Urinary bladder (tissue), 3 donors: ENCODE measurements at regions not wholly inside any gene's neighbourhood (a gene's known extent, or its start where the extent isn't known, plus 50 kb on each side); places are given as distances from the start of the nearest gene placed in this dataset.

ENCODE experiments used
- DNase-seq: peaks from one replicate; pipeline ENCODE4 v3.0.0-alpha.2; 2015; ENCODE audit errors: extremely low spot score
- H3K27ac ChIP-seq: one replicate; pipeline ENCODE4 v1.5.1; 2013; ENCODE audit warnings: low read depth, mild to moderate bottlenecking, moderate library complexity
- H3K36me3 ChIP-seq: one replicate; pipeline ENCODE4 v1.6.1; 2013; ENCODE audit warnings: mild to moderate bottlenecking, moderate library complexity; ENCODE audit not compliant: insufficient read depth
- H3K4me1 ChIP-seq: one replicate; pipeline ENCODE4 v1.6.1; 2013; ENCODE audit warnings: mild to moderate bottlenecking, moderate library complexity; ENCODE audit not compliant: insufficient read depth
- H3K4me3 ChIP-seq: one replicate; pipeline ENCODE4 v1.5.1; 2013; ENCODE audit warnings: low read depth, low read length
- WGBS: extraction: QIAGEN DNeasy Blood & Tissue Kit; methylation state at CpG from one replicate; pipeline ENCODE4 v1.1.7; 2013; 5-methylcytosine and 5-hydroxymethylcytosine counted together
- donor health status: healthy with polysubstance abuse.
- donor health status: healthy.

DNA sequence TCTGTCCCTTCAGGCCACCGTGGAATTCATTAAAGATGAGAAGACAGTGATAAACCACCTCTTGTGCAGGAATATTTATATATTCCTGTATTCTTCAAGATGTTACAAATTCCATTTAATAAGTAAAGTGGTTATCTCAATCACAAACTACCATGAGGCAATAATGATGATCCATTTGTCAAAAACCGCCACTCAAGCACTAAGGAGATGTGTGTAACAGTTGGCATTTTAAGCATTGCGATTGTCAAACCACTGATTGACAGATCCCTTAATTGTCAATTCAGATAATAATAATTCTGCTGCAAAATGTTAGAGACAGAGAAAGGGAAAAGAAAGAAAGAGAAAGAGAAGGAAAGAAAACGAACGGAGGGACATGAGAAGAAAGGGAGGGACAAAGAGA lies 476.1 kb upstream of the RBFOX1 start:
- WGBS, result 78% methylated on average over 5 of the region's 5 CpGs
- no peaks in the 10 kb centered on the region for H3K4me1 ChIP-seq

GRCh38 chr16:6853565-6853964 lies 479.1 kb upstream of the RBFOX1 start:
- no peaks in the 10 kb centered on the region for H3K4me1 ChIP-seq

More for the DNA sequence above, 476.1 kb upstream of the RBFOX1 start:
- Histone ChIP-seq H3K27ac (no peak overlapping the region), H3K4me3 (no peak overlapping the region), H3K36me3 (no peaks in the 10 kb centered on the region)
- no peak for DNase-seq

DNA sequence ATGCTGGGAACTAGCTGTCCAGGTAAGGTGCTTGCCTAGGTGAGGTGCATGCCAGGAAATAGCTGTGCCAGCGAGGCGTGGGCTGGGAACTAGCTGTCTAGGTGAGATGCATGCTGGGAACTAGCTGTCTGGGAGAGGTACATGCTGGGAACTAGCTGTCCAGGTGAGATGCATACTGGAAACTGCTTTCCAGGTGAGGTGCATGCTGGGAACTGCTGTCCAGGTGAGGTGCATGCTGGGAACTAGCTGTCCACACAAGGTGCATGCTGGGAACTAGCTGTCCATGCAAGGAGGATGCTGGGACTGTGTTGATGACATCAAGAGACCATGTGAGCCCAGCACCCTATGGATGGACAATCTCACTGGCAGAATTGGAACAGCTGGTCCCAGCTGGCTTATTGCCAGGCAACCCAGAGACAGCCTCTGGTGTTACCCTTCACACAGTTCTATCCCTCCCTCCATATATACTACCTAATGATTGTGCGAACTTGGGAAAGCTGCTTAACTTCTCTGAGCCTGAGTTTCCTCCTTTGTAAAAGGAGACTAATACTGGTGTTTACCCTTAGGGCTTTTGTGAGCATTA lies 479.9 kb upstream of the RBFOX1 start:
- 79% methylated on average over 3 of the region's 3 CpGs for WGBS
- no peak for DNase-seq
- H3K36me3 ChIP-seq, result no peaks in the 10 kb centered on the region
- H3K4me1 ChIP-seq, result no peaks in the 10 kb centered on the region
- H3K27ac ChIP-seq, result no peak overlapping the region
- no peak overlapping the region for H3K4me3 ChIP-seq

More at GRCh38 chr16:6853565-6853964, 479.1 kb upstream of the RBFOX1 start:
- Histone ChIP-seq H3K4me3 (no peak overlapping the region), H3K36me3 (no peaks in the 10 kb centered on the region), H3K27ac (no peak overlapping the region)
- DNase-seq, result no peak
- WGBS, result 72% methylated on average over 6 of the region's 6 CpGs

DNA sequence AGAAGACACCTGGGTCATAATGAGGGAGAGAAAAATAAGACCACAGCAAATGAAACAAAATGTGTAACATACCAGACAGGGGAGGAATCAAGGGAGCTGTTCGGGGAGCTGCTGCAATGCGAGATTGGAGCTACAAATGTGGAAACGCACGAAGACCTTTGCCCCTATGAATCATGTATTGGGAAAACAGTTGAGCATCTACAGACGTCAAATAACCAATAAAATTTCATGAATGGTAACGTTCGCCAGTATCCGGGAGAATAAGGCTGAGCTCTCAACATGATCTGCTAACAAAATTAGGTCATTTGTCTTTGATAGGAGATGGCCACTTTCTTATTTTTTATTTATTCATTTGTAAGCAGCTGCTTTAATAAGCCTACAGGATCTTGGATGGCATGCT lies 486.2 kb upstream of the RBFOX1 start:
- no peak overlapping the region for H3K4me3 ChIP-seq
- WGBS, result 53% methylated on average over 8 of the region's 8 CpGs
- no peaks in the 10 kb centered on the region for H3K4me1 ChIP-seq
- no peak overlapping the region for H3K27ac ChIP-seq
- DNase-seq, result no peak
- no peaks in the 10 kb centered on the region for H3K36me3 ChIP-seq

- Histone ChIP-seq H3K4me3 (no peak overlapping the region), H3K4me1 (no peaks in the 10 kb centered on the region), H3K36me3 (no peaks in the 10 kb centered on the region), H3K27ac (no peak overlapping the region)
- 79% methylated on average over 6 of the region's 6 CpGs for WGBS
- no peak for DNase-seq
These were observed 491.3 kb upstream of the RBFOX1 start for GRCh38 chr16:6841392-6841791.

- no peak overlapping the region for H3K4me3 ChIP-seq
- no peaks in the 10 kb centered on the region for H3K4me1 ChIP-seq
- WGBS, result 93% methylated on average over 2 of the region's 2 CpGs
- no peak for DNase-seq
- H3K36me3 ChIP-seq, result no peaks in the 10 kb centered on the region
- H3K27ac ChIP-seq, result no peak overlapping the region
These were observed 494.9 kb upstream of the RBFOX1 start for GRCh38 chr16:6837722-6838121.

DNA sequence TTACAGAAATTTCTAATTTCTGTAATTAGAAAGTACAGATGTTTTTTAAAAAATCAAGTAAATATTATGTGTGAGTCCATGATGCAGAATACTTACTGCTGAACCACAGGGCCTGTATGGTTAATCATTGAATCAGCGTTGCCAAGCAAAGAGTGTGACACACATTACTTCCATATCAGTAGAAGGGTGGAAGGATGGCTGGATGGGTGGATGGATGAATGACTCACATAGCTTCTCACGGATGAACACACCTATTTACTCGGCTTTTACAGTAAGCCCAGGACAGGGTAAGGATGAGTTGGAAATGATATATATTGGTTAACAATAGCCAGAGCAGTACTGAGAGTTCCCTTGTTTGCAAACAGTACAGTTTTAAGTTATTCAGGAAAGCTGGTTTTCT lies 495.9 kb upstream of the RBFOX1 start:
- no peak overlapping the region for H3K4me3 ChIP-seq
- WGBS, result 89% methylated on average over 3 of the region's 3 CpGs
- H3K4me1 ChIP-seq, result no peaks in the 10 kb centered on the region
- H3K36me3 ChIP-seq, result no peaks in the 10 kb centered on the region
- DNase-seq, result no peak
- no peak overlapping the region for H3K27ac ChIP-seq

GRCh38 chr16:6835941-6836340 lies 496.7 kb upstream of the RBFOX1 start:
- H3K4me3 ChIP-seq, result no peak overlapping the region
- H3K36me3 ChIP-seq, result no peaks in the 10 kb centered on the region
- H3K27ac ChIP-seq, result no peak overlapping the region
- no peak for DNase-seq
- no peaks in the 10 kb centered on the region for H3K4me1 ChIP-seq
- 83% methylated on average over 5 of the region's 5 CpGs for WGBS

- H3K27ac ChIP-seq, result no peak overlapping the region
- DNase-seq, result no peak
- WGBS, result 89% methylated on average over 2 of the region's 2 CpGs
These were observed 497.1 kb upstream of the RBFOX1 start for GRCh38 chr16:6835516-6835915.

DNA sequence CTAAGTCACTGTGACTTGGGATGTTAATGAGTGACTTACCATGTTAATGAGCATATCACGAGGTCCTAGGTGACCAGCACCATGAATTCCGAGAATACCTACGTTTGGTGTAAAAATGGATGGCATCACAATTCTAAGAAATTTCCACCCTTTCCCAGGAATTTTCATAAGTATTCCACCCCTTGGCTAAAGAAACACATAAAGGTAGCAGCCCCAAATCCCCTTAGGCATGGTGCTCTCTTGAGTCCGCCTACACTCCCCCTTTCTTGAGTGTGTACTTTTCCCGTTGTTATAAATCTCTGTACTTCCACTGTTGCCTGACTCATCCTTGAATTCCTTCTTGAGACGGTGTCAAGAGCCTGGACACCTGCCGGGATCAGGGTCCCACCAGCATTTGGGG lies 504.0 kb upstream of the RBFOX1 start:
- WGBS, result 83% methylated on average over 7 of the region's 7 CpGs
- DNase-seq, result no peak
- Histone ChIP-seq H3K4me1 (no peaks in the 10 kb centered on the region), H3K36me3 (no peaks in the 10 kb centered on the region), H3K27ac (no peak overlapping the region), H3K4me3 (no peak overlapping the region)

More at GRCh38 chr16:6835516-6835915, 497.1 kb upstream of the RBFOX1 start:
- no peak overlapping the region for H3K4me3 ChIP-seq
- H3K4me1 ChIP-seq, result no peaks in the 10 kb centered on the region
- no peaks in the 10 kb centered on the region for H3K36me3 ChIP-seq

- Histone ChIP-seq H3K36me3 (no peaks in the 10 kb centered on the region), H3K4me3 (no peak overlapping the region), H3K27ac (no peak overlapping the region), H3K4me1 (no peaks in the 10 kb centered on the region)
- WGBS, result 51% methylated on average over 1 of the region's 1 CpG
- no peak for DNase-seq
These were observed 504.7 kb upstream of the RBFOX1 start for GRCh38 chr16:6827931-6828330.

DNA sequence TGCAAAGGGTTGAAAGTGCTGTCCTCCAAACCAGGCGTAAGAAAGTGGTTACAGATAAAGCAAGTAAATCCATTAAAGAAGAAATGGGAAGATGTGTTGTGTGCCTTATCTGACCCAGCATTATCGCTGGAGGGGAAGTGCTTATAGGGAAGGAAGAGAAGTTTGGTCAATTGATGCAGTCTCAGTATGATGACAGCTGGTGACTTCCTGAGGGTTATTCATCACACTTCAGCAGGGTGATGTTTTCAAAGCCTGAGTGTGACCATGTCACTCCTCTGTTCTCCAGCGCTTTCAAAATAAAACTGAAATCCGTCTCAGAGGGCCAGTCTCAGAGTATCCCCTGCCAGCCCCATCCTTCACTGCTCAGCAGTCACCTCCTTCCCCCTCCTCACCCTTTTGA lies 505.4 kb upstream of the RBFOX1 start:
- no peaks in the 10 kb centered on the region for H3K4me1 ChIP-seq
- 36% methylated on average over 4 of the region's 4 CpGs for WGBS

GRCh38 chr16:6822041-6822440 lies 510.6 kb upstream of the RBFOX1 start:
- Histone ChIP-seq H3K4me3 (no peak overlapping the region), H3K4me1 (no peaks in the 10 kb centered on the region), H3K27ac (no peak overlapping the region), H3K36me3 (no peaks in the 10 kb centered on the region)
- WGBS, result 60% methylated on average over 4 of the region's 4 CpGs
- DNase-seq, result no peak

More for the DNA sequence above, 505.4 kb upstream of the RBFOX1 start:
- no peaks in the 10 kb centered on the region for H3K36me3 ChIP-seq
- DNase-seq, result no peak
- H3K4me3 ChIP-seq, result no peak overlapping the region
- H3K27ac ChIP-seq, result no peak overlapping the region

- no peaks in the 10 kb centered on the region for H3K4me1 ChIP-seq
- no peak overlapping the region for H3K4me3 ChIP-seq
- H3K27ac ChIP-seq, result no peak overlapping the region
- WGBS, result 76% methylated on average over 3 of the region's 3 CpGs
- no peaks in the 10 kb centered on the region for H3K36me3 ChIP-seq
- no peak for DNase-seq
These were observed 528.2 kb upstream of the RBFOX1 start for GRCh38 chr16:6804461-6804860.

- DNase-seq, result no peak
- Histone ChIP-seq H3K4me3 (no peak overlapping the region), H3K4me1 (no peaks in the 10 kb centered on the region), H3K36me3 (no peaks in the 10 kb centered on the region), H3K27ac (no peak overlapping the region)
- WGBS, result 32% methylated on average over 3 of the region's 3 CpGs
These were observed 529.5 kb upstream of the RBFOX1 start for GRCh38 chr16:6803176-6803575.
